ENCODE measurements at regions not wholly inside any gene's neighbourhood (a gene's known extent, or its start where the extent isn't known, plus 50 kb on each side); places are given as distances from the start of the nearest gene placed in this dataset.
"Not testable (repeated sequence)": the region's sequence is repeated elsewhere in the genome, so short reads cannot be mapped to it uniquely, and the experiment has no call there.

GRCh38 chr3:39724233-39724846, 85.1 kb upstream of the MYRIP start:
- no peak for DNase-seq
- no peaks in the 10 kb centered on the region for H3K9me3 ChIP-seq (ENCODE audit: severe bottlenecking)
- no peak overlapping the region for H3K4me3 ChIP-seq (ENCODE audit: low read depth, low read length)
- H3K27ac ChIP-seq, result no peak overlapping the region
- H3K36me3 ChIP-seq, result no peaks in the 10 kb centered on the region
- TF ChIP-seq CTCF (IDR thresholded peaks at IDR 0.05; ENCODE audit: low read depth, low read length), result peak; percentile 55
- H3K27me3 ChIP-seq (ENCODE audit: insufficient read depth, low read depth, severe bottlenecking), result no peaks in the 10 kb centered on the region

- H3K4me3 ChIP-seq (ENCODE audit: low read depth, low read length), result no peak overlapping the region
- H3K36me3 ChIP-seq, result no peaks in the 10 kb centered on the region
- no peak overlapping the region for H3K27ac ChIP-seq
- no peak for DNase-seq
- H3K9me3 ChIP-seq (ENCODE audit: severe bottlenecking), result no peaks in the 10 kb centered on the region
- H3K27me3 ChIP-seq (ENCODE audit: insufficient read depth, low read depth, severe bottlenecking), result no peaks in the 10 kb centered on the region
- no peak for TF ChIP-seq CTCF (IDR thresholded peaks at IDR 0.05; ENCODE audit: low read depth, low read length)
Observed at GRCh38 chr3:39725321-39725720, 84.1 kb upstream of the MYRIP start.

- peak; percentile 15 for DNase-seq
- Histone ChIP-seq H3K36me3 (no peaks in the 10 kb centered on the region), H3K9me3 (ENCODE audit: severe bottlenecking) (no peaks in the 10 kb centered on the region), H3K4me3 (ENCODE audit: low read depth, low read length) (no peak overlapping the region), H3K27me3 (ENCODE audit: insufficient read depth, low read depth, severe bottlenecking) (no peaks in the 10 kb centered on the region), H3K27ac (no peak overlapping the region)
- peak; percentile 42 for TF ChIP-seq CTCF (IDR thresholded peaks at IDR 0.05; ENCODE audit: low read depth, low read length)
Observed at GRCh38 chr3:39727415-39727814, 82.0 kb upstream of the MYRIP start.

GRCh38 chr3:39733804-39734203, 75.6 kb upstream of the MYRIP start:
- H3K9me3 ChIP-seq (ENCODE audit: severe bottlenecking), result no peaks in the 10 kb centered on the region
- DNase-seq, result no peak
- H3K27me3 ChIP-seq (ENCODE audit: insufficient read depth, low read depth, severe bottlenecking), result no peaks in the 10 kb centered on the region
- no peak overlapping the region for H3K4me3 ChIP-seq (ENCODE audit: low read depth, low read length)
- TF ChIP-seq CTCF (IDR thresholded peaks at IDR 0.05; ENCODE audit: low read depth, low read length), result no peak
- no peaks in the 10 kb centered on the region for H3K36me3 ChIP-seq
- H3K27ac ChIP-seq, result no peak overlapping the region

- H3K36me3 ChIP-seq; H3K9me3 ChIP-seq (ENCODE audit: severe bottlenecking); DNase-seq; H3K4me3 ChIP-seq (ENCODE audit: low read depth, low read length); H3K27me3 ChIP-seq (ENCODE audit: insufficient read depth, low read depth, severe bottlenecking); H3K27ac ChIP-seq: not testable (repeated sequence)
Observed at GRCh38 chr3:39739658-39740057, 69.8 kb upstream of the MYRIP start.

- TF ChIP-seq CTCF (IDR thresholded peaks at IDR 0.05; ENCODE audit: low read depth, low read length), result no peak
- Histone ChIP-seq H3K27ac (no peak overlapping the region), H3K36me3 (no peaks in the 10 kb centered on the region), H3K27me3 (ENCODE audit: insufficient read depth, low read depth, severe bottlenecking) (no peaks in the 10 kb centered on the region), H3K4me3 (ENCODE audit: low read depth, low read length) (no peak overlapping the region), H3K9me3 (ENCODE audit: severe bottlenecking) (no peaks in the 10 kb centered on the region)
- no peak for DNase-seq
Observed at GRCh38 chr3:39744746-39745145, 64.7 kb upstream of the MYRIP start.
